ENCODE measurements at regions not wholly inside any gene's neighbourhood (a gene's known extent, or its start where the extent isn't known, plus 50 kb on each side); places are given as distances from the start of the nearest gene placed in this dataset.

- TF ChIP-seq RELB (IDR thresholded peaks at IDR 0.05; ENCODE audit: low read depth) = peak; percentile 95
- TF ChIP-seq YBX1 (IDR thresholded peaks at IDR 0.05) = no peak
- TF ChIP-seq NFXL1 (IDR thresholded peaks at IDR 0.05; ENCODE audit: borderline replicate concordance) = no peak
- TF ChIP-seq RB1 (IDR thresholded peaks at IDR 0.05; ENCODE audit: borderline replicate concordance) = no peak
- no peak for TF ChIP-seq E2F4 (IDR thresholded peaks at IDR 0.05; ENCODE audit: low read depth, low read length)
- TF ChIP-seq PAX5 (IDR thresholded peaks at IDR 0.05; ENCODE audit: borderline replicate concordance, low read depth, low read length) = peak; percentile 53; the same call in 1 of the 2 replicates
- no peak for TF ChIP-seq HDAC2 (IDR thresholded peaks at IDR 0.05)
- TF ChIP-seq IKZF1 (conservative IDR thresholded peaks at IDR 0.05) = peak; percentile 92
- no peak for TF ChIP-seq HDGF (IDR thresholded peaks at IDR 0.05)
- TF ChIP-seq NR2C1 (IDR thresholded peaks at IDR 0.05) = no peak
- TF ChIP-seq IKZF2 (IDR thresholded peaks at IDR 0.05) = peak; percentile 81 to 83
- TF ChIP-seq TCF12 (IDR thresholded peaks at IDR 0.05; ENCODE audit: low read depth, low read length) = peak; percentile 97
- TF ChIP-seq SREBF1 (IDR thresholded peaks at IDR 0.05; ENCODE audit: low read length) = no peak
- TF ChIP-seq DPF2 (IDR thresholded peaks at IDR 0.05) = peak; percentile 66; the same call in 1 of the 2 replicates
- no peak for TF ChIP-seq CHD2 (IDR thresholded peaks at IDR 0.05; ENCODE audit: borderline replicate concordance, low read depth, low read length)
- no peak for TF ChIP-seq GABPA (IDR thresholded peaks at IDR 0.05; ENCODE audit: low read depth)
- TF ChIP-seq E4F1 (IDR thresholded peaks at IDR 0.05; ENCODE audit: borderline replicate concordance, partially characterized antibody) = no peak
- no peak for TF ChIP-seq BRCA1 (IDR thresholded peaks at IDR 0.05; ENCODE audit: low read depth, low read length)
- no peak for TF ChIP-seq SIX5 (IDR thresholded peaks at IDR 0.05; ENCODE audit: low read depth, low read length, severe bottlenecking)
- no peak for TF ChIP-seq RFX5 (IDR thresholded peaks at IDR 0.05; ENCODE audit: low read depth, low read length)
- no peak for TF ChIP-seq JUND (IDR thresholded peaks at IDR 0.05; ENCODE audit: low read depth, low read length)
- TF ChIP-seq CEBPZ (IDR thresholded peaks at IDR 0.05; ENCODE audit: low read depth, low read length) = no peak
- TF ChIP-seq CBX3 (IDR thresholded peaks at IDR 0.05; ENCODE audit: borderline replicate concordance, low read depth) = no peak
- TF ChIP-seq POLR2AphosphoS2 (IDR thresholded peaks at IDR 0.05; ENCODE audit: low read depth, low read length) = no peak
- TF ChIP-seq MYB (IDR thresholded peaks at IDR 0.05; ENCODE audit: borderline replicate concordance, low read depth, low read length) = 0 out of 2 replicates have a peak, but pooled peaks have one; percentile 40
Observed at GRCh38 chr15:31255732-31256377, 70.8 kb upstream of the KLF13 start (continued).
